ENCODE measurements at regions not wholly inside any gene's neighbourhood (a gene's known extent, or its start where the extent isn't known, plus 50 kb on each side); places are given as distances from the start of the nearest gene placed in this dataset.

GRCh38 chr2:215651412-215651811, 215.5 kb upstream of the FN1 start:
- TF ChIP-seq POLR2A (IDR thresholded peaks at IDR 0.05) (no peak), CTCF (IDR thresholded peaks at IDR 0.05) (no peak)

Measured in right lobe of liver (tissue), 4 donors.